ENCODE measurements at regions not wholly inside any gene's neighbourhood (a gene's known extent, or its start where the extent isn't known, plus 50 kb on each side); places are given as distances from the start of the nearest gene placed in this dataset.
A peak's percentile ranks its signal among the peaks of the same experiment; 100 is the strongest.

DNA sequence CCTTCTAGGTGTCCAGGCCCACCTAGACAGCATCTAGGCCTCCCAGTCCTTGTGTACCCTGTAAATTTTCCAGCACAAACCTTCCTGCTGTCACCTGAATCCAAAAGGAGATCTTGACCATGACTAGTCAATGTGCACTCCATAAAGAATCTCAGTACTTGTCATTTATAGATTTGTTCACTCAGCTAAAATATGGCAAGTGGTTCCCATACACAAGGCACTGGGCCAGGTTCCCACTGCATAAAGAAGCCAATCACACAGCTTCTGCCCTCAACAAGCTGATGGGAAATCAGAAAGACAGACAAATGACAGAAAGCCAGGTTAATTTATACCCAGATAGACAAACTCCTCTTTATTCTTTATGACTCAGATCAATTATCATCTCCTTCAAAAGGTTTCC lies 526.8 kb downstream of the CD83 start:
- DNase-seq = no peak

DNA sequence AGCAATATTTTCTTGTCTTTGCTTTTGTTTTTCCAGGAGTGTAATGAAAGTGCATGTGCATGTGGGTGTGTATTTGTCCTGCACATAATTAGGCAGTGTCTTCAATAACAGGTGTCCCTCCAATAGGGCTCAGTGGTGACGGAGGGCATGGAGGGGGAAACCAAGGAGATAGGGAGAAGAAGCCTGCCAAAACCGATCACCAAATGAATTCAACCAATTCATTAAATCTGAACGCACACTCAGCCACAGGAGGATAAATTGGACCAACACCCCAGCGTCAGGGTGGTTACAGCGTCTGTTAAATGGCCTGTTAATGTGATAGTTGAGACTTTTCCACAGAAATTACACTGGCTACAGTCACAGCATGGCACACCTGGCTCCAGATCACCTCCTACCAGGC lies 527.6 kb downstream of the CD83 start:
- no peak for DNase-seq

DNA sequence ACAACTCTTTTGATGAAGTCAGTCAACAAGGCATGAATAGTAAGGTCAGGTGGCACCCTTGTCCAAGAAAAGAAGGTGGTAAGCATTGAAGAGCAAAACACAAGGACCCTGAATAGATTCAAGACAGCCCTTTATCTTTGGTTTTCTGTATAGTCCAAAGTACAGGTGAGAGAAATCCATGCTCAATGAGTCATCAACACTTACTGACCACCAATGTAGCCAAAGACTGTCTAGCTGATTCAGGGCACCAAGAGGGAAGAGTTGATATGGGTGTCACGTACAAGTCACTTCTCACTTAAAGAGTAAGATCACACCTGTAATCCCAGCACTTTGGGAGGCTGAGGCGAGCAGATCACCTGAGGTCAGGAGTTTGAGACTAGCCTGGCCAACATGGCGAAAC lies 528.3 kb downstream of the CD83 start:
- no peak for DNase-seq

DNA sequence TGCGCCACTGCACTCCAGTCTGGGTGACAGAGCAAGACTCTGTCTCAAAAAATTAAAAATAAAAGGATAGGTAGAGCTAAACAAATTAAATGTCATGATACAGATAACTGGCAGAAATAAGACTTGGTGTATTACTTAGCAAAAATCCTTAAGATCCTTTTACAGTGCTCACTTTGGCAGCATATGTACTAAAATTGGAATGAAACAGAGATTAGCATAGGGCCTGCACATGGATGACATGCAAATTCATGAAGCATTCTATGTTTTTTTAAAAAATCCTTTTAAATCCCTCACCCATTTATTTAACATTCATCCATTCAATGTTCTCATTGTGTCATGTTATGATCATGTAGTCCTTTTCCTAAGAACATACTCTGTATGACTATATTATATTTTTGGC lies 528.8 kb downstream of the CD83 start:
- no peak for DNase-seq

DNA sequence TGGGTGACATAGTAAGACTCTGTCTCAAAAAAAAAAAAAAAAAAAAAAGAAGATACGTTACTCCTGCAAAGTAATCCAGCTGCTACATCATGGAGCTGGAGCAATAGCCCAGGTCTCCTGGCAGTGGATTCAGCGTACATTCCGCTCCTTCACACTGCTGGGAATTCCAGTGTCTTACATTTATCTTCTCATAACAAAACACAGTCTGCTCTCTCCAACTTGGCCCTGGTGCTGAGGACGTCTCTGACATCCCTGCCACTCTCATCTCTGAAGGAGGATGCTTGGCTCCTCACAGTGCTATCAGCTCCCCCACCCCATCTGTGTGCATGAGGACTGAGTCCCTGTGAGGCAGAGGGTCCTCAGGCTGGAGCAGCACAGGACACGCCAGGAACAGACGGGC lies 529.8 kb downstream of the CD83 start:
- DNase-seq = no peak

DNA sequence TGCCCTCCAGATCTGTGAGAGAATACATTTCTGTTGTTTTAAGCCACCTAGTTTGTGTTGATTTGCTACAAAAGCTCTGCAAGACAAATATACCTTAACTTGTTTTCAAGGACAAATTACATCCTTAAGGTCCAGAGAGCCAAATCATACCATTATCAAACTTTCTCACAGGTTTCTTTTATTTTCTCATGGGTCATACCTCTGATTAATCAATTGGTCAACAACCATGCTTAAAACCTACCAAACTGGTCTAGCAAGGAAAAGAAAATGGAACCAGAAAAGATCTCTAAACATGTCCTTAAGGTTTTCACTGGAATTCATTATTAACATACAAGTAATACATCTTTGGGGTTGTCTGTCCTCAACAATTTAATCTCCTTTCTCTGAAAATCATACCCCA lies 535.0 kb downstream of the CD83 start:
- DNase-seq = no peak

DNA sequence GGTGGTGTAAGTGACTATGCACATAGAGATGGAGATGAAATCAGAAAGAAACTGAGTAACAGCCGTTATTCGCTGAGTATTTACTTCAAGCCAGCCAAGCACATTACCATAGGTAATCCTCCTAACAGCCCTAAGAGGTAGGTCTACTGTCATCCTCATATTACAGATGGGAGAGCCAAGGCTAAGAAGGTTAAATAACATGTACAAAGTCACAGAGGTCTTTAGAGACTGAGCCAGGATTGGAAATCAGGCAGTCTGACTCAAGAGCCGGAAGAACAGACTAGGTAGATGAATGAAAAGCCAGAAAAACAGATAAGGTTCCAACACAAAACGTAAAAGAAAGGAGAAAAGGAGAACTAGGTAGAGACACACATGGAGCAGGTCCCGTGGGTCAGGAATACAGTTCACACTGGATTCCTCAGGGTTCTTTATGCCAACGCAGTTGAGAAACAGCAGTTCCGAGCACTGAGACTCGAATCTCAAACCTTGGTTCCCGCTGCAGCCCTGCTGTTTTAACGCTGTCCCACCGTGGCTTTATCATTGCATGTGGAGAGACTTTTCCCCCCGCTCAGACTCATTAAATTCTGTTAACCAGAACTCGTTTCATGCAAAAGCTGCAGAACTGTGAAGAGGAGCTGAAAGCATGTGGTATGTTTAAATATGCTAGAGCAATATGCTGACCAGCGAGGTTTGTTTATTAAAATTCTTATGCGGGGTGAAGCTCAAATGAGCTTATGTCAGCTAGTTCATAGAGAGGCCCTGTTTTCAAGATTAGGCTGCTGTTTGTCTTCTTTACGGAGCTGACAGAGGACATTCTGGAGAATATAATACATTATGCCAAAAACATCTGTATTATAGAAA lies 537.9 kb downstream of the CD83 start:
- DNase-seq = no peak

DNA sequence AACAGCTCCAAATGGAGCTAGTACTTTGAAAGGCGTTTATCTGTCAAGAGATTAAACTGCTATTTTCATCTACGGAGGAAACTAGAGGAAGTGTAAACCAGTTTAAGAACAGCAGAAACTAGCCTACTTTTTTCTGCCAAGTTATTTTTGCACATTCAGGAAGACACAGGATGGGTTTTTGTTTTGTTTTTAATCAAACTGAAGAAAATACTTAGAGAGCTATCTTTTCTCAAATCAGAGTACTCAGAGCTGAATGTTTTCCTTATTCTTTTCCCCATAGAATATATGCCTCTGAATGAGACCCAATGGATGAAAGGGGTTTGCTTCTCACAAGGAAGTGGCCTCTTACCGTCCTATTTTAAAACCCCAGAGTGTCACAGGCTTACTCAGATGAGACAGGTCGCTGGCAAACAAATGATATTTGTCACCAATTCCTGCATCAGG lies 538.5 kb downstream of the CD83 start:
- DNase-seq = no peak

DNA sequence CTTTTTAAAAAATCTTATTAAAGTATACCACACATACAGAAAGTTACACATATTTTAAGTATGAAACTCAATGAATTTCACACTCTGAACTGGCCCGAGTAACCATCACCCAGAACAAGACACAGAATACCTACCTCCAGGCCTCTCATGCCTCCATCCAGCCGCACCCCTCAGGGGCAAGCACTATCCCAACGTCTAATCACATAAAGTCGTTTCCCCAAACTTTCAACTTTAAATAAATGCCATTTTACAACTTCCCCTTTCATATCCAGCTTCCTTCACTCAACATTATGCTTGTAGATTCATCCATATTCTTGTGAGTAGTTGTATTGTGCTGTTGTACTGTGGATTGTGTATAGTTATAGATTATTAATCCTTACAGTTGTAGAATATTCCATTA lies 539.1 kb downstream of the CD83 start:
- no peak for DNase-seq

DNA sequence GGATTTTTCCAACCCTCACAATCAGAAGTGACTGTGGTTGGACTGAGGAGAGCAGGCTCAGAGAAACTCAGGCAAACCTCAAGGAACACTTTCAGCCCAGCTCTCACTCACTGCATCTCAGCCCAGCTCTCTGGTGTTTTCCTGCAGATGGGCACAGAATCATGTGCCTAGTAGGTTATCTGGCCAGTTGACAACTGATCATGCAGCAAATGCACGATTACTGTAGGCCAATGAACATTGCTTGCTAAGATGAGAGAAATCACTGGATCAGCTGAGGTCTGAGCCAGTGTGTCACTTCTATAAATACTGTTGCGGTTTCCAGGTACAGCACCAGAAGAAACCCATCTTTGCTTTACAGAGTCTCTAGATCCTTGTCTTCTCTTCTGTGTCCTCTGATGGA lies 540.5 kb downstream of the CD83 start:
- peak in 1 of 14 donors; percentile 11 for DNase-seq

DNA sequence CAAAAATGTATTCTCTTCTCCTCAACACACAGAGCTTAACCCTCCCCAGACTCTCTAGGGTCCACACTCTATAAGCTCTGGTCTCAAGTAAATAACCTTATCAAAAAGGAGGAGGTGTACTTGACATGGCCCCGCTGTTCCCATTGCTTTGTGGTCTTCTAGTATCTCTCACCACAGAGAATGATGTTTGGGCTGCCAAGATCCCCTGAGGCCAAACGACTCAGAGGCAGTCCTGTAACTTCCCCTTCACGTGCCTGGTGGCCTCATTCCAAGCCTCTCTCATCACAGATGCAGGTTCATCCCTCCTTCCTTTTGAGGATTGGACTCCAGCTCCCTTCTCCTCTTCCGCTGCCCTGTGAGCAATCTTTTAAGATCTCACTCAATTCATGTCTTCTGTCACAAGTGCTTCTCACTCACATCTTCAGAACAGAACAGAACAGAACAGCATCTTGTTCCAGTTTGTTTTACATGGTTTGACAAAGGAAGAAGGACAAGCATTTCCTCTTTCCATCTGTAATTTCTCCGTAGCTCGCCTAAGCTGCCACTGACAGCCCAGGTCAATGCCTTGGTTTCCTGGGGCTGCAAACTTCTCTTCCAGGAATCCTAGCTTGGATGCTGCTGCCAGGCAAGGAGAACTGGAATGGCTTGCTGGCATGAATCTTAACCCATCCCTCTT lies 541.5 kb downstream of the CD83 start:
- DNase-seq = no peak

DNA sequence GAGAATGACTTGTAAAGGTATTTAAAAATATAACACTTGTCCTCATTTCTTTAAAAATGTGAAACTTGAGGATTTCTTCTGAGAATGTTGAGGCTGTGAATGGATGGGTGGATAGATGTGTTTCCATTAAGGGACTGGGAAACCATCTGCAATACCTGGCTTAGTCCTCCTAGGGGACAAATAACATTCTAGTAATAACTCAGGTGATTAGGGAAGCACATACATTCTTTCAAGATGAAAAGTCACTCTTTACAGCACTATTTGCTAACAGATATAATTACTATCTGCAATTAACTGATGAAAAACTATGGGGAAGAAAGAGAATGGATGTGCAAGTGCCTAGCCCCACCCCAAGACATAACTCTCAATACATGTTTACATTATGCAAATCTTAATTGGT lies 542.3 kb downstream of the CD83 start:
- no peak for DNase-seq

DNA sequence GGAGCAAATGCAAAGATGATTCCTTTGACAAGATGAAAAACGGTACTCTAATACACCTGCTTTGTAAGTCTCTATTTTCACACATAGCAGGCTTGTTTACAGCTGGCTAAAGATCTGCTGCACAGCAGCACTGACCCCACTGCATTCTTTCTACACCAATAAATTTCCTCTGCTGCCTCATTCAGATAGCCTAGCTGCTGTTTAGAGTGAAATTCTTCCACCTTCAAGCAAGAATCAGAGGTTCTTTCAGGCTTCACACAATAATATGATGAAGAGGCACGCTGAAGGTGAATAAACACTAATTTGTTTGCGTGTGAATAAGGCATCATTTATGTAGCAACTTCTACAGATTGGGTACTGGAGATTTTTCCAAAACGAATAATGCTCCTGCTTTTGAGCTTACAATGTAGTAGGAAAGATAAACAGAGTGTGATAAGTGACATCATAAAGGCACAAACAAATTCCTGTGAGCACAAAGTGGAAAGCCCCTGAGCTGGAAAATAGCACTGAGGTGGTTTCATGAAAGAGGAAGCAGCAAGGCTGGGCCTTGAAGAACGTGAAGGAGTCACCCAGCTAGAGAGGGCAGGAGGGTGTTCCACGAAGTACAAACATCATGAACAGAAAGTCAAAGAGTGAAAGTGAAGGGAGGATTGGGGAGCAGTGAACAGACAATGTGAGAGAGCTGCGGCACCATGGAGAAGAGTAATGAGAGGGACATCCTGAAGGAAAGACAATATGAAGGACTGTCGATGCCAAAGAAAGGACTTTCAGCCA lies 543.4 kb downstream of the CD83 start:
- no peak for DNase-seq

DNA sequence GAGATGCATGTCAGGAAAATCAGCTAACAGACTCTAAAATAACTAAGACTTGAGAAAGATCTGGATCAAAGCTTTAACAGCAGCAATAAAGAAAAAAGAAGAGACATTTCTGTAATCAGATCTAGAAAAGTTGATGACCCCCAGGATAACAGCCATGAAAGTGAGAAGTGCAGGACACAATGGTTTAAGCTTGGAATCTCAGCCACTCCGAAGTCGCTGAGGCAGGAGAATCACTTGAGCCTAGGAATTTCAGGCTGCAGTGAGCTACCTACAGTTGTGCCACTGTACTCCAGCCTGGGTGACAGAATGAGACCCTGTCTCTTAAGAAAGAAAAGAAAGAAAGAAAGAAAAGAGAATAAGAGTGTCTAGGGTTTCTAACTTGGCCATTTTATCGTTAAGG lies 544.1 kb downstream of the CD83 start:
- DNase-seq = no peak

DNA sequence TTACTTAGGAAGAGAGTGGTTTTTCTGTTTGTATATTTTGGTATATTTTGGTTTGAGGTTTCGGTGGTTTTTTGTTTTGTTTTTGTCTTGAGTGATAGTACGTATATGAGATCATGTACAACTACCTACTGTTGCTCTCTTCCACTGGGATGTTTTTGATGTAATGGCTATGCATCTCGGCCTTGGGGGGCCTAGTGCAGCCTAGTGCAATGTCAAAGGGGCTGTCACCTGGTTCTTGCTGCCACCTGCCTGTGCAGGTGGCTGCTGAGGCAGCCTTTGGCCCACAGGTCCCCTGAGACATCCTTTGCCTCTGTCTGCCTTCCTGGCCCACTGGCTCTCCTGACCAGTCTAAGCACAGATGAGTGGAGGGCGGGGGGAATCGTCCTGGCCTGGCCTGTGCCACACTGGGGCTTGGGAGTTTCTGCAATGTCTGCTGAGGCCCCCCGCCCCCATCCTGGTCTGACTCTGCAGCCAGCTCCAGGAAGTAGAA lies 546.6 kb downstream of the CD83 start:
- DNase-seq = peak in 1 of 14 donors; percentile 32

DNA sequence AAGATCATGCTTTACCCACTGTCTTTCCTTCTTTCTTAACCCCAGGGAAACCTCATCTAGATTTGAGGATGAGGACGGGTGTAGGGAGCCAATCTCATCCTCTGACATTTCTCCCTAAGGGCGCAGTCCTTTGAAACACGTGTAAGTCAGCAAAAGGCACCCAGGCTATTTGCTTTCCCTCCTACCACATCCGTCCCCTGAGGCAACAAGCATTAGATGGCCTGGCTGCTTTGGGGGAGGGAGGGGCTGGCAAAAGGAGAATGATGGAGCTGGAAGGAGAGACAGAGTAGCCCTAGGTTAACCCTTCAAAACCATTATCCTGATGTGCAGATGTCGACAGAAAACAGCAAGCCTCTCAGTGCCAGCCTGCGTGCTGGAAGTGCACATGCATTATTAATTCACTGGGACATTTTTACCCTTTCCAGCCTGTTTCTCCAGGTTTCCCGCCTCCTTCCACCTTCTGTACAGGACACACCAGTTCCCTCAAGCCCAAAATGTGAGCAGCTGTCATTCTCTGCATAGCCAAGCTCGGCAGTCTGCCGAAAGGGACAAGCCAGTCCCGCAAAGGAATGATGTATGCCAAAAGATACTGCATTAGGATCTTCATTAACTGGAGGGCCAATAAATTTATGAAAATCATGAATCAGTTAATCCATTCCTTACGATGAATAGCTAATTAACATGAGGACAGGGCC lies 547.2 kb downstream of the CD83 start:
- DNase-seq = peak in 2 of 14 donors; percentile 6 to 96

DNA sequence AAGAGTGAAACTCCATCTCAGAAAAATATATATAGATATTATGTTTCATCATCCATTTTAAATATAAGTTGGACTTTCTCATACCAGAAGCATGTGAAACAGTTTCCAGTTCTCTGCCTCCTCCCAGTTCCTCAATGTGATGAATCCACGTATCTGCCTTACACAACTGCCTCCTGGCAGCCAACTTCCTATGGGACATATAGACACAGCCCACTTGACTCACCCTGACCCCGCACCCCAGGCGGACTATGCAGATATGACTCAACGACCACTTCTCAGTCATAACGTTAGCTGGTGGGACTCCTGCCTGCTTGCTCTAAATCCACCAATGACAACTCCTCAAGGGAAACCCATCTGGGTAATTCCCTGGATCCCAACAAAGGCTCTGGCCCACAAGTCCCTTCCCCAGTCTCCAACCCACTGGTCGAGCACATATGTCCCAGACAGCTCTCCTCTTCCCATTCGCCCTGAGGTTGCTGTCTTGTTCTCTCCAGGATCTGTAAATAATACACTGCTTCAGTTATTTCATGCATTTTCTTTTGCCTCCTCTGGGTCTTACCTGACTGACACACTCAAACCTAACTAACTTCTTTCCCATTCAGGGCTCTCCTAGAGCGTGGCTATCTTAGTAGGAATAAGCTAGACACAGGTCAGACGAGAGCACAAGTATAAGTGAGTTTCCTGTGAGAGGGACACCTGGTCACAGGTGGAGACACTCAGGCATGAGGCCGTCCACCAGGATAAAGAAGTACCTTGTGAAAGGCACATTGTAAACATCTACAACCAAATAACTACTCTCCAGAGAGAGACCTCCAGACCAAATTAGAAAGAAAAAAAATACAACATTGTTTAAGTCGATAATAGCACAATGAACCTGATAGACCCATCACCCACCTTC lies 548.5 kb downstream of the CD83 start:
- DNase-seq = peak in 2 of 14 donors; percentile 14 to 24

DNA sequence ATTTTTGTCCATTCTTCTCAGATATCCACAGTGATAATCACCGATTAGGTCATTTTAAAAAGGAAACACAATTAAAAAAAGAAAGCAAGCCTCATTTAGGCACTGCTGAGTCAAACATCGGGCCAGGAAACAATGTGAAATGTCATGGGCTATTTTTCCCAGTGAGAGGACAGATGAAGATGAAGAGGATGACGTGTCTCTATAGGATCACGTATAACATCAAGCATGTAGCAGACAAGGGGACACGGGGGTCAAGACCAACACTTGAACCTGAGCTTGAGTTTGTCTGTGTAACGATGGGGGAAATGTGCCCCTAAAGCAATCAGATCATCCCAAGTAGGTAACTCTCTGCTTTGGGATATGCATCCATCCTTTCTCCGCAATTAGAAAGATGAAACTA lies 553.2 kb downstream of the CD83 start:
- no peak for DNase-seq

DNA sequence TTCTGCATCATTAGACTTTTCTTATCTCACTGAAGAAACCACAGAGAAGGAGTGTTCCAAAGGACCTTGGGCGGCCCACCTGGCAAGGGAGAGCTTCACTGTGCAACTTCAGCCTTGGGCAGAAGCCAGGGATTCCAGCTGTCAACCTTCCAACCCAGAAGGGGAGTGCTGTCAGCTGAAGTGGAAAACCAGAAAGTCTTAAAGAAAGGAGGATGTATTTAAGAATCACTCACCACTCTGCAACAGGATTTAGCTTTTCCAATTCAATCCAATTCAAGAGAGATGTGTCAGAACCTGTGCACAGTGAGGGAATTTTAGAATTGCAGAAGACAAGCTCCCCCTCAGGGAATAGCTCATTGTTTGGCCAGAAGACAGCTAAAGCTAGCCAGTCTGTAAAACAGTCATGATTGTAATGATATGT lies 553.7 kb downstream of the CD83 start:
- DNase-seq = no peak

DNA sequence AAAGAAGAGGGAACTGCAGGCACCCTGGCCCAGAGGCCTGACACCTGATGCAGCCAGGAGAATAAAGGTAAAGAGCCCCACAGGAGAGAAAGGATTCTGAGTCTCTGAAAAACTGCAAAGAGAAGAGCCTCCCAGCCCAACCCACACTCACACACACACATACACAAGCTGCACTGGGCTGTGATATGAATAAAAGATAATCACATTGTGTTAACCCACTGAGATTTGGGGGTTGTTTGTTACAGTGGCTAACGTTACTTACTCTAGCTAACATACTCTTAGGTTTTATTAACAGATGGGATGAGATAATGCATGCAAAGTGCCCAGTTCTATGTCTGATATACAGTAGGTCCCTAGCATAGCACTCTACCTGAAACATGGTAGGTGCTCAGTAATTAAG lies 554.4 kb downstream of the CD83 start:
- no peak for DNase-seq

DNA sequence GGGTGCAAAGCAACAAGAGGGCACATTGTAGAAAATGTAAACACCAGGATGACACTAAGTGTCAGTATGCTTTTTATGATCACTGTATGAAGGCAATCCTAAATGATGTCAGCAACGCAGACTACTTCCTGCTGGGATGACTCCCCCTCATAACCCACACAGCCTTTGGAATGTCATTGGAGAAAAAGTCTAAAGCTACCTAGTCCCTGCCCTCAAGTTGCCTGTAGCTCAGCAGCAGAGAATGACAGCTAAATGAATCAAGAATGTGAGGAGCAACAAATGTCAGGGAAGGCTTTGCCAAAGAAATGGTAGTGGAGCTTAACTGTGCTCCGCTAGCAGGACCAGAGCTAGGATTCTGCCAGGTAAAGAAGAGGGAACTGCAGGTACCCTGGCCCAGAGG lies 555.6 kb downstream of the CD83 start:
- no peak for DNase-seq

All from C1 segment of cervical spinal cord (tissue), 14 donors.